ENCODE measurements at regions not wholly inside any gene's neighbourhood (a gene's known extent, or its start where the extent isn't known, plus 50 kb on each side); places are given as distances from the start of the nearest gene placed in this dataset.
"Not testable (repeated sequence)": the region's sequence is repeated elsewhere in the genome, so short reads cannot be mapped to it uniquely, and the experiment has no call there.

- no peak for DNase-seq
These were observed 112.0 kb upstream of the SLC38A2 start for GRCh38 chr12:46484396-46485061.

- DNase-seq, result no peak
These were observed 111.2 kb upstream of the SLC38A2 start for GRCh38 chr12:46483572-46484395.

DNA sequence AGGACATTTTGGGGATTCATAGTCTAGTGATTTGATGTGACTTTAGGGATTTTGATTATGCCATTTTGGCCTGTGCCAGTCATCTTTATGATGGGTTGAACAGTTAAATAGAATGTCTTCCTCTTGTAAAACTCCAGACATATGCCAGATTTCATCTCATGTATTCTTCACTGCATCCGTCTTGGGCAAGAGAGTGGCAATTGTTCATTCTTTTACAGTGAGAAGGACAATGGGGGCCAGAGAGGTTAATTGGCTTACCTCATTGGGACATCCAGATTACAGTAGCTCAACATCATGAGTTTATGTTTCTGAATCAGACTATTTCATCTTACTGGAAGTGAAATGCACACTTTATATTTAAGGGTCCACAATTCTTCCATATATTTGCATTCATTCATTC is 108.2 kb upstream of the SLC38A2 start:
- no peak for DNase-seq

GRCh38 chr12:46480316-46480715 is 107.7 kb upstream of the SLC38A2 start:
- no peak for DNase-seq

DNA sequence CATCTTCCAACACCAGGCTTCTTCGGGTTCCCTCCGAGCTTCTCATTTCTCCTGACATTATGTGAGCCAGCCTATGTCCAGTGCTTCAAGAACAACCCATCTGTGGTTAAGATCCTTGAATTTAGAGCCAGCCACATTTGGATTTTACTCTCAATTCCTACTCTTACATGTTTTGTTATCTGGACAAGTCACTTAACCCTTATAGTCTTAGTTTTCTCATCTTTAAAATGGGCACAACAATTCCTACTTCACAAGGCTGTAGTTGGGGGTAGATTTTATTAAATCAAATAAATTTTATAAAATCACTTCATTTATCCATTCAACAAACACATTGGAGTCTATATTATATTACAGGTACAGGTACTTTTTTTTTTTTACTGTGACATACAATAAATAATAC is 105.5 kb upstream of the SLC38A2 start:
- no peak for DNase-seq

GRCh38 chr12:46477541-46477940 is 105.0 kb upstream of the SLC38A2 start:
- no peak for DNase-seq

- DNase-seq, result no peak
These were observed 103.5 kb upstream of the SLC38A2 start for GRCh38 chr12:46475972-46476645.

DNA sequence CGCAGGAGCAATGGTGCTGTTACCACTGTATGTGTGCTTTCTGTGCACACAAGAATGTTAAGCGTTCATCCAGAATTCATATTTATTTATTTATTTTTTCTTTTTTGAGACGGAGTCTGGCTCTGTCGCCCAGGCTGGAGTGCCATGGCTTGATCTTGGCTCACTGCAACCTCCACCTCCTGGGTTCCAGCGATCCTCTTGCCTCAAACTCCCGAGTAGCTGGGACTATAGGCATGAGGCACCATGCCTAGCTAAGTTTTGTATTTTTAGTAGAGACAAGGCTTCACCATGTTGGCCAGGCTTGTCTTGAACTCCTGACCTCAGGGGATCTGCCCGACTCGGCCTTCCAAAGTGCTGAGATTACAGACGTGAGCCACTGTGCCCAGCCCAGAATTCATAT is 101.8 kb upstream of the SLC38A2 start:
- DNase-seq, result not testable (repeated sequence)

- DNase-seq, result no peak
These were observed 101.2 kb upstream of the SLC38A2 start for GRCh38 chr12:46473634-46474329.

- no peak for DNase-seq
These were observed 100.5 kb upstream of the SLC38A2 start for GRCh38 chr12:46472893-46473633.

DNA sequence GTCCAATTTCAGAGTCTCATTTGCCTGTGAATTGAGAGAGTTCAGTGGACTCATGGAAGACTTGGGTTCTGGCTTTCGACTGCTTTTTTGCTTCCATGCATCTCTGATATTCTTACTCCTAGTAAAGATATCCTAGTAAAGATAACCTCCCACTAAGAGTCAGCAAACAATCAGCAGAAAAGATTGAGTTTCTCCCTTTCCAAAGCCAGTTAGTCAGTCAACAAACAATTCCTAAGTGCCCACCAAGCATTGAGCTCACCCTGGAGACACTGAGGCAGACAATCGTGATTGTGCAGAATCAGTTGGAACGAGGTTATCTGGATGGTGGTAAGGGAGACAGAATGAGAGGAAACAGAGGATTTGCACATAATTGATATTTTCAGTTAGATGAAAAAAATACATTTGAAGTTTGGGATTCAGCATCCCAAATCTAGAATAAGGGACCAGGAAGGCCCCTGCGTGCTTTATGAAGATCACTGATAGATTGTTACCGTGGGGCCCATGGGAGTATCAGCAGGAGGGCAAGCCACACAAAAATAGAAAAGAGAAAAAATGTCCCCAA is 99.7 kb upstream of the SLC38A2 start:
- no peak for DNase-seq

DNA sequence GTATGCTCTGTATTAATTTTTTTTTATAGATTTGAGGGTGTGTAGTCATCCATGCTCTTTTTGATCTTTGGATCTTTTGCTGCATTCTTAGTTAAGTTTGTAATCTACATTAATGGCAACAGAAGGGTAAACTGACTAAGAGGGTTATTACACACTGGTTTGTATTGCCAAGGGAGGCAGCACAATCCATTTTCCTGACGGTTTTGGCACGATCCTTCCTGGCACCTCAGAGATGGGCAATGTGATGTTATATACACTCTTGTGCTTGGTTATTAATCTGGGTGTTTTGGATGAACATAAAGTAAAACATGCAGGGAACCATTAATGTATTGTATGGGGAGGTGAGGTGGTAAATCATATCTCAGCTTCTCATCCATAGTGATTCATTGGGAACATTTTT is 98.8 kb upstream of the SLC38A2 start:
- no peak for DNase-seq

GRCh38 chr12:46470975-46471374 is 98.4 kb upstream of the SLC38A2 start:
- DNase-seq, result no peak

- DNase-seq, result no peak
These were observed 97.6 kb upstream of the SLC38A2 start for GRCh38 chr12:46470036-46470627.

DNA sequence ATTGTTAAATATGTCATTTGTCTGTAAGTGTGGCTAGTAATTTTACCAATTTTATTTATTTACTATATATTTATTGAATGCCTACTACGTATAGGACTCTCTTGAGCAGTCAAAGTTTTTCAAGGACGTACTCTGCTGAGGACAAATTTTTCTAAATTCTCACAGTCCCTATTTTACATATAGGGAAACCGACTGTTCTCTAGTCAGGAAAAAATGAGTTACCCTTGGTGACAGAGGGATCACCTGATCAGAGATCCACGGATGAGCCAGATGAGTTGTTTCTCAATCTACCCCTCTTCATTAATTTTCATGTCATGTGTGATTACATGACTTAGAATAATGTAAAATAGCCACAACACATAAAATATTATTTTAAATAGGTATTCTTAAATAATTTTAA is 96.2 kb upstream of the SLC38A2 start:
- DNase-seq, result no peak

GRCh38 chr12:46468160-46468559 is 95.6 kb upstream of the SLC38A2 start:
- no peak for DNase-seq

- DNase-seq, result no peak
These were observed 92.7 kb upstream of the SLC38A2 start for GRCh38 chr12:46465307-46465706.

DNA sequence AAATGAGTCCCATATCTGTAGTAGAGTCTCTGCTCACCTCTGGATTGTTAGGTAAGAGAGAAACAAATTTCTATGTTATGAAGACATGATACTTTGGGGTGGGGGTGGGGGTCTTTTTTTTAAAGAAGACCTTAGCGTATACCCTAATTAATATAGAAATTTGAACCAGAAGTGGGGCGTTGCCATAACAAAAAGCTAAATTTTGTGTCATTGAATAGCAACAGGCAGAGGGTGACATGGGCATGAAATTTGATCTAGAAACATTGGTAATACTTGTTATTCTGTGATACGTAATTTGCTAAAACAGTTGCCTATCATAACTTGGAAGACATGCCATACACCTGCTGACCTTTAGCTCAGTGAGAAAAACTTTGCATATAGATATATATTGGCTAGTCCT is 92.3 kb upstream of the SLC38A2 start:
- DNase-seq, result no peak

GRCh38 chr12:46462641-46463355 is 90.2 kb upstream of the SLC38A2 start:
- DNase-seq, result no peak

DNA sequence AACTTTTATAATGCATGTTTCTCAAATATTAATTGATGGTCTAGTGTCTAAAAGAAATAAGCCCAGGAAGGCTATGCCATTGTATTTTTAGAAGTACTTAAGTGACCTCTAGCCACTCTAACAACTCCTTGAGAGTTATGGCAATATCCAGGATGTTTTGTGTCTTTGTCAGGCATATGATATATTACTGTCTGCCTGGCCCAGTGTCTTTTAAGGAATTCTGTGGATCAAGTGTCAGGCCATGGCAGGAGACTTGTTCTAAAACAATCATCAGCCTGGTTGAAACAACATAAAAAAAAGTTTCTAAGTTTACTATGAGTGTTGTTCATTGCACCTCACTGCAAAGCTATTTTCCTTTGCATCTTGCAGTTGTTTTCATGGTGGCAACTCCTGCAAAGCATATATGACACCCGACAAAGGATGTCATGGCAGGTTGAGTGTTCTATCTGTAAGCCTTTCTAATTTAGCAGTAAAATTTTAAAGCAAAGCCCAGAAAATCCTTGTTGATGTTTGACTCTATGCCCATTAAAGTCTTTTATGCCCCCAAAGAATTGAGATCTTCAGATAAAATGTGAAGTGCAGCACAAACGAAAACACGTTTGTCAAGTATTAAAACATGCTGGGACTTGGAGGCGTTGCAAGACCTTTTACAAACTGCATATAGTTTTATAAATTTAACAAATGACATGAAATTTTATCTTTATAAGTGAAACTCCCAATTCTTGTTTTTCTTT is 89.5 kb upstream of the SLC38A2 start:
- DNase-seq, result no peak

Measured in NCI-H526 treated with DMSO at 0.1 percent for 48 hours (cell line).